Suppressor macrophage treated with lipopolysaccharide for 1 hour (primary cell): ENCODE measurements at regions not wholly inside any gene's neighbourhood (a gene's known extent, or its start where the extent isn't known, plus 50 kb on each side); places are given as distances from the start of the nearest gene placed in this dataset.
"Not testable (repeated sequence)": the region's sequence is repeated elsewhere in the genome, so short reads cannot be mapped to it uniquely, and the experiment has no call there.

Experiments
- DNase-seq, 3 donors: peaks; one replicate each; pipeline ENCODE4 v3.0.0-alpha.2; 2020 to 2022

GRCh38 chr1:168419736-168420135, 124.1 kb downstream of the XCL2 start:
- DNase-seq: no peak

GRCh38 chr1:168416220-168416619, 127.6 kb downstream of the XCL2 start:
- no peak for DNase-seq

- DNase-seq: no peak
These were observed 128.9 kb downstream of the XCL2 start for GRCh38 chr1:168414914-168415313.

GRCh38 chr1:168410464-168410863, 129.8 kb downstream of the TBX19 start:
- no peak for DNase-seq

- DNase-seq: no peak
These were observed 128.2 kb downstream of the TBX19 start for GRCh38 chr1:168408884-168409283.

GRCh38 chr1:168408539-168408865, 127.8 kb downstream of the TBX19 start:
- DNase-seq: no peak

GRCh38 chr1:168407832-168408538, 127.3 kb downstream of the TBX19 start:
- DNase-seq: no peak

- no peak for DNase-seq
These were observed 125.4 kb downstream of the TBX19 start for GRCh38 chr1:168405906-168406549.

- DNase-seq: no peak
These were observed 122.5 kb downstream of the TBX19 start for GRCh38 chr1:168403140-168403539.

- not testable (repeated sequence) for DNase-seq
These were observed 121.8 kb downstream of the TBX19 start for GRCh38 chr1:168402466-168402865.

- DNase-seq: no peak
These were observed 120.7 kb downstream of the TBX19 start for GRCh38 chr1:168401341-168401740.

GRCh38 chr1:168400139-168400538, 119.5 kb downstream of the TBX19 start:
- no peak for DNase-seq

- DNase-seq: no peak
These were observed 117.1 kb downstream of the TBX19 start for GRCh38 chr1:168397806-168398205.

GRCh38 chr1:168396940-168397684, 116.4 kb downstream of the TBX19 start:
- no peak for DNase-seq

GRCh38 chr1:168396508-168396907, 115.8 kb downstream of the TBX19 start:
- DNase-seq: no peak

- no peak for DNase-seq
These were observed 114.2 kb downstream of the TBX19 start for GRCh38 chr1:168394858-168395257.

- DNase-seq: no peak
These were observed 112.4 kb downstream of the TBX19 start for GRCh38 chr1:168392958-168393549.

GRCh38 chr1:168391851-168392681, 111.4 kb downstream of the TBX19 start:
- no peak for DNase-seq

- no peak for DNase-seq
These were observed 109.6 kb downstream of the TBX19 start for GRCh38 chr1:168390271-168390670.

GRCh38 chr1:168387781-168388760, 107.4 kb downstream of the TBX19 start:
- DNase-seq: no peak

- peak; percentile 24 to 51 (median 27) for DNase-seq
These were observed 106.4 kb downstream of the TBX19 start for GRCh38 chr1:168386949-168387586.
